ENCODE measurements at regions not wholly inside any gene's neighbourhood (a gene's known extent, or its start where the extent isn't known, plus 50 kb on each side); places are given as distances from the start of the nearest gene placed in this dataset.
"Not testable (repeated sequence)": the region's sequence is repeated elsewhere in the genome, so short reads cannot be mapped to it uniquely, and the experiment has no call there.

GRCh38 chr4:134483514-134483913 is 281.9 kb upstream of the PABPC4L start:
- TF ChIP-seq POLR2A (IDR thresholded peaks at IDR 0.05; ENCODE audit: low read length); GATA1 (IDR thresholded peaks at IDR 0.05; ENCODE audit: low read depth, low read length): not testable (repeated sequence)
